ENCODE measurements at regions not wholly inside any gene's neighbourhood (a gene's known extent, or its start where the extent isn't known, plus 50 kb on each side); places are given as distances from the start of the nearest gene placed in this dataset.
"Not testable (repeated sequence)": the region's sequence is repeated elsewhere in the genome, so short reads cannot be mapped to it uniquely, and the experiment has no call there.

GRCh38 chr12:131466306-131466705, 244.6 kb upstream of the SFSWAP start:
- H3K4me1 ChIP-seq: no peaks in the 10 kb centered on the region
- DNase-seq (no peak), ATAC-seq (no peak)
- H3K9me3 ChIP-seq: no peaks in the 10 kb centered on the region
- in situ Hi-C loops (cut with MboI; ENCODE audit: low sequenced_read_pairs in 4 of 4) (no loop called here), intact Hi-C loops (cut with DNase I; ENCODE audit: low total_unique reads) (no loop called here)
- H3K4me3 ChIP-seq: no peak overlapping the region
- TF ChIP-seq POLR2A (IDR thresholded peaks at IDR 0.05) (no peak), CTCF (IDR thresholded peaks at IDR 0.05 in 4 of 5, conservative IDR thresholded peaks at IDR 0.05 in 1 of 5) (no peak)
- H3K27me3 ChIP-seq: peaks cover 0 to 9% (median 0%) of the 10 kb centered on the region in 3 donors
- no peak overlapping the region for H3K27ac ChIP-seq
- H3K36me3 ChIP-seq: no peaks in the 10 kb centered on the region

- peaks cover 0 to 7% (median 0%) of the 10 kb centered on the region in 3 donors for H3K27me3 ChIP-seq
- no peak for DNase-seq
- no peak overlapping the region for H3K4me3 ChIP-seq
- ATAC-seq: no peak
- TF ChIP-seq CTCF (IDR thresholded peaks at IDR 0.05 in 4 of 5, conservative IDR thresholded peaks at IDR 0.05 in 1 of 5): no peak
- TF ChIP-seq POLR2A (IDR thresholded peaks at IDR 0.05): no peak
- H3K36me3 ChIP-seq: no peaks in the 10 kb centered on the region
- in situ Hi-C loops (cut with MboI; ENCODE audit: low sequenced_read_pairs in 4 of 4): no loop called here
- H3K9me3 ChIP-seq: no peaks in the 10 kb centered on the region
- no peaks in the 10 kb centered on the region for H3K4me1 ChIP-seq
- intact Hi-C loops (cut with DNase I; ENCODE audit: low total_unique reads): no loop called here
- H3K27ac ChIP-seq: no peak overlapping the region
These were observed 244.0 kb upstream of the SFSWAP start for GRCh38 chr12:131466932-131467331.

- intact Hi-C loops (cut with DNase I; ENCODE audit: low total_unique reads): no loop called here
- Histone ChIP-seq H3K4me1 (no peaks in the 10 kb centered on the region), H3K9me3 (no peaks in the 10 kb centered on the region), H3K4me3 (no peak overlapping the region), H3K27me3 (peaks cover 0 to 6% (median 0%) of the 10 kb centered on the region in 3 donors), H3K36me3 (no peaks in the 10 kb centered on the region), H3K27ac (no peak overlapping the region)
- in situ Hi-C loops (cut with MboI; ENCODE audit: low sequenced_read_pairs in 4 of 4): no loop called here
- ATAC-seq (no peak), DNase-seq (no peak)
- TF ChIP-seq POLR2A (IDR thresholded peaks at IDR 0.05): no peak
- TF ChIP-seq CTCF (IDR thresholded peaks at IDR 0.05 in 4 of 5, conservative IDR thresholded peaks at IDR 0.05 in 1 of 5): no peak
These were observed 242.7 kb upstream of the SFSWAP start for GRCh38 chr12:131468206-131468605.

- intact Hi-C loops (cut with DNase I; ENCODE audit: low total_unique reads); in situ Hi-C loops (cut with MboI; ENCODE audit: low sequenced_read_pairs in 4 of 4); H3K9me3 ChIP-seq; DNase-seq; ATAC-seq; H3K27ac ChIP-seq; H3K4me3 ChIP-seq; H3K27me3 ChIP-seq; H3K4me1 ChIP-seq; H3K36me3 ChIP-seq: not testable (repeated sequence)
These were observed 240.9 kb upstream of the SFSWAP start for GRCh38 chr12:131469945-131470344.

GRCh38 chr12:131471271-131471905, 239.5 kb upstream of the SFSWAP start:
- Histone ChIP-seq H3K27me3 (peaks cover 0 to 5% (median 0%) of the 10 kb centered on the region in 3 donors), H3K27ac (no peak overlapping the region), H3K4me1 (no peaks in the 10 kb centered on the region), H3K9me3 (no peaks in the 10 kb centered on the region), H3K4me3 (no peak overlapping the region), H3K36me3 (no peaks in the 10 kb centered on the region)
- TF ChIP-seq CTCF (IDR thresholded peaks at IDR 0.05 in 4 of 5, conservative IDR thresholded peaks at IDR 0.05 in 1 of 5) (no peak), POLR2A (IDR thresholded peaks at IDR 0.05) (no peak)
- DNase-seq: no peak
- intact Hi-C loops (cut with DNase I; ENCODE audit: low total_unique reads): no loop called here
- in situ Hi-C loops (cut with MboI; ENCODE audit: low sequenced_read_pairs in 4 of 4): no loop called here
- ATAC-seq: no peak

Data from gastrocnemius medialis (tissue), 4 donors.